ENCODE measurements at regions not wholly inside any gene's neighbourhood (a gene's known extent, or its start where the extent isn't known, plus 50 kb on each side); places are given as distances from the start of the nearest gene placed in this dataset.
"Not testable (repeated sequence)": the region's sequence is repeated elsewhere in the genome, so short reads cannot be mapped to it uniquely, and the experiment has no call there.

DNA sequence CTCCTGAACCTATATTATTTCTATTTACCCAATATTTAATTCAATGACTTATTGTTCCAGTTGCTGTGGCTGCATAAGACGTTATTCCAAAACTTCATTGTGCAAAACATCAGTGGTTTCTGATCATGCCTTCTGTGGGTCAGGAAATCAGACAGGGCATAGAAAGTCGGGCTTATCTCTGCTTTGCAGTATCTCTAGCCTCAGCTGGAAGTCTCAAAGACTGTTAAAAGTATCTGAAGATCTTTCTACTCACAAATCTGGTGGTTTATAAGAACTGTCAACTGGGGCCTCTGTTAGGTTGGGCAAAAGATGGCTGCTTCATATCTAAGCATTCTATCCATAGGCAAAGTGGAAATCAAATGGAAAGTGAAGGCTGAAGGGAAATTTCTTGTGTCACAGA lies 687.7 kb upstream of the ARRDC3 start:
- DNase-seq: no peak

DNA sequence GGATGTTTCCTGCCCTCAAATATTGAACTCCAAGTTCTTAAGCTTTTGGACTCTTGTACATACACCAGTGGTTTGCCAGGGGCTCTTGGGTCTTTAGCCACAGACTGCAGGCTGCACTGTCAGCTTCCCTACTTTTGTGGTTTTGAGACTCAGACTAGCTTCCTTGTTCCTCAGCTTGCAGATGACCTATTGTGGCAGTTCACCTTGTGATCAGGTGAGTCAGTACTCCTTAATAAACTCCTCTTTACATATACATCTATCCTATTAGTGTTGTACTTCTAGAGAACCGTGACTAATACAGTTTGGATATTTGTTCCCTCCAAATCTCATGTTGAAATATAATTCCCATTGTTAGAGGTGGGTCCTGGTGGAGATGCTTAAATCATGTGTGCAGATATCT lies 681.9 kb upstream of the ARRDC3 start:
- no peak for DNase-seq

DNA sequence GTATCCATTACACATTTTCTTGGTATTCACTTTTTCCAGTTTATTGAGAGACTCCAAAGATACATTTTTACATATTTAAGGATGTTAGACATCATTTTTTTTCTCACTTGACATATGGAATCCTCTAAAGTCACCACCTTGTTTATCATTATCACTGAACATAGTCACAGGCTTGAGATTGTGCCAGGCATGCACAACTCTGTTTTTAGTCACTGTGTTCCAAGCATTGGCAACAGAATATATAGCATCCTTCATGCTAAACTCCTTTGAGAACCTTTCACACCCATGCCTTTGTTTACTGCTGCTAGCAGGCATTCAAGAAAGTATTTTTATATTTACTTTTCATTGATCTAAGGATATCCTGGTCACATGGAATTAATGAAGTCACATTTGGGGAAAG lies 668.6 kb upstream of the ARRDC3 start:
- no peak for DNase-seq

DNA sequence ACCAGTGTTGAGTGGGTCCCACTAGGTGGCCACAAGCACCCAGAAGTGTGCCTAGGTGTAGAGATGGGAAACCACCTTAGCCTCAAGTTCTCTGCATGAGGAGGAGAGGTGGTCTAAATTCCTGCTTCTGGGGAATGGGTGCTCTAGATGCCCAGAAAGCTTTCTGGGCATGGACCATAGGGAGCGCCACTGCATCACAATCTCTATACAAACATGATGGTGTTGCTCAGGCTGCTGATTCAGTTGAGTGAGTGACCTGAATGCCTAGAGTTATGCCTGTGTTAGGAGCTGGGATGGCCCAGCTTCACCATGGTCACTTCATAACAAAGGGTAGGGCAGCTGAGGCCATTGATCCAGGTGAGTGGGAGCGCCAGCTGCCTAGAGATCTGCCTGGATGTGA lies 667.9 kb upstream of the ARRDC3 start:
- no peak for DNase-seq

DNA sequence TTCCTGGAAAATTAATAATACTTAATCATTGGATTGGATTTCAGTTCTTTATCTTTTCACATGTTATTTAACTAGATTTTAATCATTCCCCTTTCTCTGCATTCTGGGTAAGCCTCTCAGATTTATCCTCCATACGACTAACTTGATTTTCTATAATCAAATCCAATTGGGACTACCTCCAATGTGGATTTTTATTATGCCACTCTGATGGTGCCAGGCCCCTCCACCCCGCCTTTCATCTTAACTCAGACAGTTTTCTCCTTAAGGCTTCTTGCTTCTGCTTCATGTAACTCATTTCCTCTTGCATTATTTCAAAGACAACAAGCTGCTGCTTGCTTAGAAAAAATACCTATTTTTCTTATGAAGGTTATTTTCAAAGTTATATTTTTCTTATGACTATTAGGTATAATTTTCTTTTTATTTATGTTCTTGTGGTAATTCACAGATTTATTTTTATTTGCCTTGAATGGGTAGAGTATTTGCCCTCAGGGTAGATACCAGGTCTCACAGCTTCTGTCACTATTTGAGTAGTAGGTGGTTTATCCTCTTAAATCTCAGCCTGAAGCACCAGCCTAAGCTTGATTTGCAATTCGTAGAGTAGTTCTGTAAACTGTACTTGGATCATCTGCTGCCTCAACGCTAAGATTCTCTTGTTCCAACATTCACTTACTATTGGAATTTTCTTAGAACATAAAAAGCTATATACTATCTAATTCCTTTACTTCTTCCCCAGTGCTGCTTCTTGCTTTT lies 659.0 kb upstream of the ARRDC3 start:
- DNase-seq: no peak

DNA sequence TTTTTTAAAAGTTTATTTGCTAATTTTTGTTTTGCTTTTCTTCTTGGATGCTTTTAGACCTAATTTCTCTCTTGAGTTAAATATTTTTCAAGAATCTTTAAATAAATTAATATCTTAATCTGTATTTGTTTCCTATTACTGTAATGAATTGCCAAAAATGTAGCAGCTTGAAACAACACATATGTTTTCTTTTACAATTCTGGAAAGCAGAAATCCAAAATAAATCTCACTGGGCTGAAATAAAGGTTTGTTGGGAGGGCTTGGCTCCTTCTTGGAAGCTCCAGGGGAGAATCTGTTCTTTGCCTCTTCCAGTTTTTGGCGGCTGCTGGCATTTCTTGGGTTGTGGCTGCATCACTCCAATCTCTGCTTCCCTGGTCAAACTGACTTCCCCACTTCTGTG lies 658.1 kb upstream of the ARRDC3 start:
- no peak for DNase-seq

DNA sequence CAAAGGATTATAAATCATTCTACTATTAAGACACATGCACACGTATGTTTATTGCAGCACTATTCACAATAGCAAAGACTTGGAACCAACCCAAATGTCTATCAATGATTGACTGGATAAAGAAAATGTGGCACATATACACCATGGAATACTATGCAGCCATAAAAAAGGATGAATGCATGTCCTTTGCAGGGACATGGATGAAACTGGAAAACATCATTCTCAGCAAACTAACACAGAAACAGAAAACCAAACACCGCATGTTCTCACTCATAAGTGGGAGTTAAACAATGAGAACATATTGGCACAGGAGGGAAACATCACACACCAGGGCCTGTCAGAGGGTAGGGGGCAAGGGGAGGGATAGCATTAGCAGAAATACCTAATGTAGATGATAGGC lies 646.7 kb upstream of the ARRDC3 start:
- not testable (repeated sequence) for DNase-seq

DNA sequence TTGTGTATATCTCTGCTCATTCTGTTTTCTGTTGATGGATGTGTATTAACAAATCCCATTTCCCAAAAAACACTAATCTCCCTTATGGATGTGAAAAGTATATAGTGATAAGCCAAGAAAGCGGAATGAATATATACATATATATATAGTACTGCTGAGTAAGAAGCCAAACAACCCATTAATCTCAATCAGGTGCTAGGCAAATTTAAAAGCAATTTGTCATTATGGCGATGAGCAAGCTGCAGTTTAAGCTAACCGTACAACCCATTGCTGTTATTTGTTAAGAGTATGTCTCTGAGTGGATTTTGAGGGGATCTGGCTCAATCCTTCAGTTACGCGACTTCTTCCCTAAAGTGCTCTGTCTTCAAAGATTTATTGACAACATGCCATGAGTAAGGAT lies 640.4 kb upstream of the ARRDC3 start:
- DNase-seq: no peak

DNA sequence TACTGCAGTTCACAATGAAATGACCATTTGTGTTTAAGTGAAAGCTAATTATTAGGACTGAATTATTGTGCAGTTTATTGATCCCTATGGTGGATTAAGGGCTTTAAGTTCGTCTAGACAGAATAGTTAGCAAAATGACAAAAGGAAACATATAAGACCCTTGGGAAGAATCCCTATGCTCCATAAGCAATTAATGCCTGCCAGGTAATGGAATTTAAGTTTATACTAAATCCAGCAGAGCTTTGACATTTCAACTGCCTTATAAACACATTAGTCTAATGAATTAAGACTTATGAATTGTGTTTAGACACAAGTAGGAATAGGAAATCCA lies 640.0 kb upstream of the ARRDC3 start:
- no peak for DNase-seq

DNA sequence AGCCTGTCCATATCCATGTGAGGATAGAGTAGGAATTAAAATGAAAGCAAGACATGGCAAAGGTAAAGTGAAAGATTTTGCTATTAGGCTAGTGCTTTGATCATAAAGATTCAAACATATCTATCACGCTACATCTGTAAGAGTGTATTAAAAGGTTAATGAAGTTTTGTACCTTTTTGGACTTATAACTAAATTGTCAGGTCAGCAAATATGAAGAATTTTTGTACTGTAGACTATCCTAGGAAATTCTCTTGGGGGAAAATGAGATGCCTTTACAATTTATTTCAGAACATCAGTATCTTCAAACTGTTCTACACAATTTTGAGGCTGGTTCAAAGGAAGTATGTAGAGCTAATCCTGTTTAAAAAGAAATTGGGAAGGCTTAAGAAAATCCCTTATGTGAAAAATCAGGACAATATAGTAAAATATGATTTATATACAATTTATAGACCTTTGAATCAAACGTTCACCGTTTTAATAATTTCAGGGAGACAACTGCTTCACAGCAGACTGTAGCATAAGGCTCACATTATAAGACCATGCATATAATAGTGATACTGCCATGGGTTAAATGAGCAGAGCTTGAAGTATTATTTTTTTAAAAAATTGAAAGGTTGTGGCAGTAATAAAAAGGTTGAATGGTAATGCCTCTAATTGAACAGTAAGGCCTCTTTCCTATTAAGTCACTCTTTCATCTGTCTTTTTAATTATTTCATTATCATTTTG lies 639.5 kb upstream of the ARRDC3 start:
- no peak for DNase-seq

DNA sequence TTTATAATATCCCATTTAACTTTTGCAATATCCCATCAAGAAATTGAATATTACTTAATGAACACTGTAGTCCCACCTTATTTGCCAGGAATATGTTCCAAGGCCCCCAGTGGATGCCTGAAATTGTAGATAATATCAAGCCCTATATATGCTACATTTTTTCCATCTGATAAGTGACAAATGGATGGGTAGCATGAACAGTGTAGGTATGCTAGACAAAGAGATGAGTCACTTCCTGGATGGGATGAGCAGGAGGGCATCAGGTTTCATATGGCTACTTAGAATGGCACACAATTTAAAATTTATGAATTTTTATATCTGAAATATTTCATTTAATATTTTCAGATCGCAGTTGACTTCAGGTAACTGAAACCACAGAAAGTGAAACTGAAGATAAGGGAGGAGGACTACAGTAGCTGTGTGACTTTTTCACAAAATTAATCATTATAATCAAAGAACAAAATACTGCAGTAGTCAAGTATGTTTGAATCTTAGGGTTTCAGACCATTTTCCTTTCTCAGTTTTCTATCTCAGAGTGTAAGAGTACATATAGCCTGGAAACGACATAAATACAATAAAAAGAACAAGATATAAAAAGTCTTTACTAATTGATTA lies 636.4 kb upstream of the ARRDC3 start:
- DNase-seq: no peak

DNA sequence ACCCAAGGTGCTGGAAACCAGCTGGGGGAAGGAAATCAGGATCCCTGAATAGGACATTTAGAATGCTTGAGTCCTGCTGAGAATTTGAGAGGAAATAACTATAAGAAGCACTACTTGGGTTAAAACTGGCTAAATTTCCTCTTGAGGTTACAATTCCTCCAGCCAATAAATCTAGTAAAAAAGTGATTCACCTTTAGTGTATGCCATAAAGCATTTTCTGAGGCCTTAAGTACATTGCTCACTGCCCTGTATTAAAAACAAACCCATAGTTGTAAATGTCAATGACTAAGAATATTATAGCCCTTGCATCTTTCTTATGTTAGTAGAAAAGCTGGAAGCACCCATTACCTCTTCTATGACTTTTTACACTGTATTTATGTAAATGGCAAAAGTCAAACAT lies 634.7 kb upstream of the ARRDC3 start:
- DNase-seq: no peak

DNA sequence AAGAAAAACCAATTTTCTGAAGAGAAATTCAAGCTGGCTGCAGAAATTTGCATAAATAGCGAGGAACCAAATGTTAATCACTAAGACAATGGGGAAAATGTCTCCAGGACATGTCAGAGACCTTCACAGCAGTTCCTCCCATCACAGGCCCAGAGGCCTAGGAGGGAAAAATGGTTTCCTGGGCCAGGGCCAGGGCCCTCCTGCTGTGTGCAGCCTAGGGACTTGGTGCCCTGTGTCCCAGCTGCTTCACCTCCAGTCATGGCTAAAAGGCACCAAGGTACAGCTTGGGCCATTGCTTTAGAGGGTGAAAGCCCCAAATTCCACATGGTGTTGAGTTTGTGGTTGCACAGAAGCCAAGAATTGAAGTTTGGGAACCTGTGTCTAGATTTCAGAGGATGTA lies 628.7 kb upstream of the ARRDC3 start:
- not testable (repeated sequence) for DNase-seq

DNA sequence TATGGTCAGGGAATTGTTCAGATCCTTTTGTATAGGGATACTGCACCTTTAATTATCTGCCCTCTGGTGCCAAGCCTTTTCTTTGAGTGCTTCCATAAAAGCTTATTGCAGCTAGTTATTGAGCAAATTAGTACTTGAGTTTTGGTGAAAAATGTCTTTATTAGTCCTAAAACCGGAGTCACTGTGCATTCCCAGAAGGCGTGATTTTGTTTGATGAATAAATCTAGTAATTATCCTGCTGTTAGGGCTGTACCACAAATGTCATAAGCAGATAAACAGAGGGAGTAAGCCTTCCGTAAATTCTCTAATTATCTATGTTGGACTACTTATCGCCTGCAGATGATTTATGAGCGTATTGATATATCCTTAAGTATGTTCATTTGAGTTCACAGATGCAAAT lies 620.7 kb upstream of the ARRDC3 start:
- DNase-seq: no peak

DNA sequence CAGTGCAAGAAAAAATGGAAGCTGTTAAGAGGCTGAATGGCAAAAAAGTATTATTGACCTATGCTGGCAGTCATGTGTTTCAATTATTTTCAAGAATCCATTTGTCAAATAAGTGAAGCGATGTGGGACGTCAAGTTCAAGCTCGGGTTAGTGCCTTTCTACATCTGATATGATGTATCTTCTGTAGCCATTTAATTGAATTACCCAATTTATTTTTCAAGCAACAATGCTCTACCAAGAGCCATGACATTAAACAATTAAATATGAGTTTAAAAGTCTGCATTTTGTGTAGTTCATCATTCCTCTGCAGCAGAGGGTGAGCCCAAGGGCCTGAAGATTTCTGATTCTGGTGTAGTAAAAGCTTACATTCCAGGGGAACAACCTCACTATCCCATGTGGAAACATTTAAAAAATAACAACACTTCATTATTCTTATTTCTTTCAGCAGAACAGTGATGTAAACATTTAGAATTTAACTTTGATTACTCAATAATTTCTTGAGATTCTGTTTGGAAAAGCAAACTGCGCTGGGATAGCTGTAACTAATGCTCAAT lies 619.7 kb upstream of the ARRDC3 start:
- no peak for DNase-seq

DNA sequence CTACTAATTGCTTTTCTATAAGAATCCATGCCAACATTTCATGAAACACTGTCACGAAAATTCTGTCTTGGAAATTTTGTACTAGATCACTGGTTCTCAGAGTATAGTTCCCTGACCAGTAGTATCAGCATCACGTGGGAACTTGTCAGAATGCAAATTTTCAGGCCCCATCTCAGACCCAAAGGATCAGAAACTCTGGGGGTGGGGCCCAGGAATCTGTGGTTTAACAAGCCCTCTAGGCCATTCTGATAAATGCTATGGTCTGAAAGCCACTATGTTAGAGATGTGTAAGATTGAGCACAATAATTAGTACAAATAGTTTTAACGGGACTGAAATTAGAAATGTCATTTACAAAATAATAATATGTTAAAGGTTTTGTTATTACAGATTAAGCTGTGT lies 615.7 kb upstream of the ARRDC3 start:
- DNase-seq: no peak

DNA sequence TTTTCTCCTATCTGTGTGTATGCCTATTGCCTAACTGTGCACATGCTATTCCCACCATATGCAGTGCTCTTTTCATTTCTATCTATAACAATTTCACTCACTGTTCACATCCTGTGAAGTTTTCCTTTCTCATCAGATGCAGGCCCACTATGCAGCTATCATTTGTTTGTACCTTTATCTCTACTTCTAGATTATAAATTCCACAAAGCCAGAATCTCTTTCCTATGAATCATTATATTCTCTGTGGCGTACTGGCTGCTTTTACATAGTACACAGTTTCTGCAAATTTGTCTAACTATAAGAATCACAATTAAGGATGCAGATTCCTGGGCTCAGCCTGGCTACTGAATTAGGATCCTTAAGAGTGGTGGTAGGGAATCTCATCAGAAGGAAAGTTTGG lies 600.8 kb upstream of the ARRDC3 start:
- no peak for DNase-seq

DNA sequence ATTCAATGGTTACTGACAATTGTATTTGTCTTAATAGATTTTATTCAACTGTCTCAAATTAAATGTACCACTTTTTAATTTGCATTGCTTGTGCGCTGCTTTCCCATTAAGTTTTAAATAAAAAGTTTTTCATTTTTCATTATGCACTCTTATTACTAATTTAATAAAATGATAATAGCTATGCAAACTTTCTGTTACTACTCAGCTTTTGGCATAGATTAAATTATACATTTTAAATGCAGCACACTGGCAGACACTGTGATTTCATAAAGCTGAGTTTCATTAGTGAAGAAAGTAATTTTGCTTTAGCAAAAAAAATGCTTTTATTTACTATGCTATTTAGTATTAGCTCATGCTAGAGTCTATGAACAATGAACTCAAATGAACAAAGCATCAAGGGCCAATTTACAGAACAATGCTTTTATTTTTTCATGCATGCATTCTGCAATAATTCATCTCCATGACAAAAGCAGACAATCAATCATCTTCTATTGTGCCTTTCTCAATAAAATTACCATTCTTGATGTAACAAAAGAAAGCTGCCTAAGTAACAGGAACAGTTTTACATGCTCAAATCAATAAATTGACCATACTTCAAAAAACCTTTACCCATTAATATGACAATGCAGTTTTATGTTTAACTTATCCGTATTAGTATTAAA lies 595.2 kb upstream of the ARRDC3 start:
- no peak for DNase-seq

DNA sequence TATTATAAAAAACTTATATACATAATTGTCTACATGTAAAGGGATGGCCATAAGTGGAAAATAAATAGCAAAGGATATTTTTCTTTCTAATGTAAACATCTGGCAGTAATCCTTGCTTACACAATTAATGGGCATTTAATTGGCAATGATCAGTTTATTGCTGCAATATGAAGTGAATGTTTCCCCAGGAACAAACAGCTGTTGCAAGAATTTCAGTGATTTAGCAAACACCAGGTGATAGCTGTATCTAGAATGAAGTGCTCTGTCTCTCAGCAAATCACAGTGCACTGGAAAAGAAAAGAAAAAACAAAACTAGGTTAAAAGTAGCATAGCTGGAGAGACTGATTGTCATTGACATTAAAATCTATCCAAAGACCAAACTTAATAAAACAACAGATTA lies 594.5 kb upstream of the ARRDC3 start:
- DNase-seq: no peak

DNA sequence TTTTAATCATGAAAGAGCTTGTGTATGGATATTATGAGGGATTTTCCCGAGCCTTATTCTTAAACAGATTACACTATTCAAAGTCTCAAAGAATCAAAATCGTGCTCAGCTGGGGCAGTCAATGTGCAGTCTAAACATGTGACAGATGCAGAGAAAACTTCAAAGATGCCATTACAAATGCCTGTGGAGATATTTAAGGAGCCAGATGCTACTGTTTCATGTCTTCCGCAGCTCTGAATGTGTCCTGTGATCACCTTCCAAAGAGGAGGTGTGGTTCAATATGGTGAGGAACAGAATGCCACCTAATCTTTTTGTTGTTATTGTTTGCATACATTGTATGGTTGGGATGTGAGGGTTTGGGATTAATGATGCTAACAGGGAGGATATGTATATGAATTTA lies 593.3 kb upstream of the ARRDC3 start:
- DNase-seq: no peak

DNA sequence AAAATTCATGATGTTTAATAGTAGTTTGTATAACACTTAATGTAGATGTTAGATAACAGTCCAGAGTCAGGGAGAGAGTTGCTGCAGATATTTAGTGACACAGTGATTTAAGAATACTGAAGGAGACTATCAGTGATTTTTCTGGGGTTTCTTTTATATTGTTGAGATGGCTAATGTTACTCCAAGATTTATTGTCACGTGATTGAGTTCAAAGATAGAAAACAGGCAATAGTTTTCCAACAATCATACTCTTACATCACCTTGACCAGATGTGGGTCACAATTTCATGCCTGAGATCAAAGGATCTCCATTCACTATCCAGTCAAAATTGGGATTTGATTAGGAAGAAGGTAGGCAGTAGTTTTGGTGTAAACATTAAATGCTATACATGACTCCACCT lies 580.0 kb upstream of the ARRDC3 start:
- DNase-seq: no peak

DNA sequence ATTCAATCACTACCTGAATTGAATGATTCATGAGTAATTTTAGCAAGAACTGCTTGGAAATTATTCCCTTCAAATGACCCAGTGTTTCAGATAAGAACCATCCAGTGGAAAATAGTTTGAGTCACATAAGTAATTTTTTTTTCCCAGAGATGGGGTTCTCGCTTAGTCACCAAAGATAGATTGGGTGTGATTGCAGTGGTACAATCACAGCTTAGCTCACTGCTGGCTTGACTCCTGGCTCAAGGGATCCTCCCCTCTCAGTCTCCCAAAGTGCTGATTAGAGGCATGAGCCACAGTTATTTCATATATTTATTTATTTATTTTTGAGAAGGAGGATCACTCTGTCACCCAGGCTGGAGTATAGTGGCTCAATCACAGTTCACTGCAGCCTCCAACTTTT lies 574.5 kb upstream of the ARRDC3 start:
- DNase-seq: no peak

DNA sequence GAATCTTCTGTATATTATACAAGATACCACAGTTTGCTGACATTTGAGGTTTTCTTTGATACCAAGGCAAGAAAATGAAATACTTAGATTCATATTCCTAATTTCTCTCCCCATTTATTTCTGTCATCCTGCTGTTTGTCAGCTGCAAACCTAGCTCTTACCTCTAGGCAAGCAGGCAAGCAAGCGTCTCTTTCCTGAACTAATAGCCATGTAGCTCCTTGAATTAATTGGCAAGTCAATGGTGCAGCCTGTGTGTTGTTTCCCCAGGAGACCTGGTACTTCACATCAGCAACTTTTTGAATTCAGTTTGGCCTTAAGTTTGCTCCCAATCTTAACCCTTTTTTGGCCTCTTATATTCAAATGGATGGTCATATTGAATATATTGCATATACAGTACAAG lies 573.6 kb upstream of the ARRDC3 start:
- no peak for DNase-seq

DNA sequence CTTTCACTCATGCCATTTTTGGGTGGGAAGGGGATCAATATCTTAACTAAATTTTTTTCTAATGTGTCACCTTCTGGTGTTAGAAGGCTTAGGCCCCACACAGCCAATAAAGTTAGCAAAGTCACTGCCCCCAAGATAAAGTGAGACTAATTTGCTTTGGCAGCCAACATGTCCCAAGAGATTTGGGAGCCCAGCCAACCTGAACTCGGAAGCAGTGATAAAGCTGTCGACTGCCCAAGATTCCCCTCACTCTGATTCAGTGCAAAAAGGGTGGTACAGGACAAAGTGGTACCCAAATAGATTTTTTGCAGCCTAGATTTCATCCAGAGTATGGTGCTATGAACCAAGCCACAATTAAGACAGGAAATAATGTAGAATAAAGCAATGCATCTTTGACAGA lies 572.5 kb upstream of the ARRDC3 start:
- DNase-seq: no peak

Measured in T1000 (cell line).